ENCODE measurements at regions not wholly inside any gene's neighbourhood (a gene's known extent, or its start where the extent isn't known, plus 50 kb on each side); places are given as distances from the start of the nearest gene placed in this dataset.
A peak's percentile ranks its signal among the peaks of the same experiment; 100 is the strongest.
"Not testable (repeated sequence)": the region's sequence is repeated elsewhere in the genome, so short reads cannot be mapped to it uniquely, and the experiment has no call there.

DNA sequence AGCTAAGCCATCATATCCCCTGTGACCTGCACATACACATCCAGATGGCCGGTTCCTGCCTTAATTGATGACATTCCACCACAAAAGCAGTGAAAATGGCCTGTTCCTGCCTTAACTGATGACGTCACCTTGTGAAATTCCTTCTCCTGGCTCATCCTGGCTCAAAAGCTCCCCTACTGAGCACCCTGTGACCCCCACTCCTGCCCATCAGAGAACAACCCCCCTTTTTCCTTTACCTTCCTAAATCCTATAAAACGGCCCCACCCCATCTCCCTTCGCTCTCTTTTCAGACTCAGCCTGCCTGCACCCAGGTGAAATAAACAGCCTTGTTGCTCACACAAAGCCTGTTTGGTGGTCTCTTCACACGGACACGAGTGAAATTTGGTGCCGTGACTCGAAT, 543.8 kb upstream of the HTR2C start:
- in situ Hi-C loops (cut with MboI; ENCODE audit: low pct_unique_long_range_greater_than_20kb, low sequenced_read_pairs); DNase-seq: not testable (repeated sequence)

GRCh38 chrX:114038358-114038757, 545.5 kb upstream of the HTR2C start:
- in situ Hi-C loops (cut with MboI; ENCODE audit: low pct_unique_long_range_greater_than_20kb, low sequenced_read_pairs): no loop called here

DNA sequence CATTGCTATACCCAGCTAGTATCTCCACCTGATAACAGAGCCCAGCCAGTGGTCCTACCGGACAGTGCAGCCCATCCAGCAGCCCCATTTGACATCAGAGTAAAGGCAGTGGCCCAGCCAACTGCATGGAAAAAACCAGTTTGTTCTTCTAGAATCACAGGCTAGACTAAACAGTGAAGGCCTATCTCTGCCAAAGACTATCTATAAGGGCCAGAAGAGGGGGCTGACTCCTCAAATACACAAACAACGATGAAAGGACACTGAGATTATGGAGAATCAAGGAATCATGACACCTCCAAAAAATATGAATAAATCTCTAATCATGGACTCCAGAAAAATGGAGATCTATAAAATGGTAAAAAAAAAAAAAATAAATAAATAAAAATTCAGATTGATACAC, 546.4 kb upstream of the HTR2C start:
- no peak for DNase-seq
- in situ Hi-C loops (cut with MboI; ENCODE audit: low pct_unique_long_range_greater_than_20kb, low sequenced_read_pairs): no loop called here

More at GRCh38 chrX:114038358-114038757, 545.5 kb upstream of the HTR2C start:
- DNase-seq: no peak

- no peak for DNase-seq
- in situ Hi-C loops (cut with MboI; ENCODE audit: low pct_unique_long_range_greater_than_20kb, low sequenced_read_pairs): no loop called here
Measured at GRCh38 chrX:114028907-114029662, 554.8 kb upstream of the HTR2C start.

- no peak for DNase-seq
- in situ Hi-C loops (cut with MboI; ENCODE audit: low pct_unique_long_range_greater_than_20kb, low sequenced_read_pairs): no loop called here
Measured at GRCh38 chrX:114017086-114017485, 566.8 kb upstream of the HTR2C start.

GRCh38 chrX:114015966-114016365, 567.9 kb upstream of the HTR2C start:
- in situ Hi-C loops (cut with MboI; ENCODE audit: low pct_unique_long_range_greater_than_20kb, low sequenced_read_pairs): no loop called here

DNA sequence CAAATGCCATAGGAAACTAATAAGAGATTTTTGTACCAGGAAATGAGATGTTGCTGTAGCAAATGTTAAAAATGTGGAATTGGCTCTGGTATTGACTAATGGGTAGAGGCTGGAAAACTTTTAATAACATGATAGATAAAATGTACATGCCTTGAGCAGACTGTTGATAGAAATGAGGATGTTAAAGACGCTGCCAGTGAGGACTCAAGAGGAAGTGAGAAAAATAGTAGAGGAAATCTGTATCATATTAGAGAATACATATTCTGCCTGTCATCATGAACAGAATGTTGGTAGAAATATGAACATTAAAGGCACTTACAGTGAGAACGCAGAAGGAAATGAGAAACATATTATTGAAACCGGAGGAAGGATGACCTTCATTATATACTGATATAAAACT, 577.2 kb upstream of the HTR2C start:
- in situ Hi-C loops (cut with MboI; ENCODE audit: low pct_unique_long_range_greater_than_20kb, low sequenced_read_pairs): no loop called here
- DNase-seq: no peak

More at GRCh38 chrX:114015966-114016365, 567.9 kb upstream of the HTR2C start:
- DNase-seq: no peak

DNA sequence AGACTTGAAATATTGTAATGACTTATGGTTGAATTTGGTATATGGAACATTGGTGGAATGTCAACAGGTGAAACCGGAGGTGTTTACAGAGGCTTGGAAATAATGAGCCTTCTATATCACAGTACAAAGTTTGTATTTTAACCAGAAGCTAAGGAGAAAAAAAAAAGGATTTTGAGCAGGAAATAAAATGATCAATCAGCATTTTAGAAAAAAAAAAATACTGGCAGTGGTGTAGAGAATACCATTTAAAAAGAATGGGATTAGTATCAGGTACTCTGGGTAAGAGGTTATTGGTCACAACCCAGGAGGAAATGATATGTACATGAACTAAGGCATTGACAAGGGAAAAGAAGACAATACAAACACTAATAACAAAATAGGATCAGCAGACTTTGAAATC, 587.1 kb upstream of the HTR2C start:
- DNase-seq: no peak
- in situ Hi-C loops (cut with MboI; ENCODE audit: low pct_unique_long_range_greater_than_20kb, low sequenced_read_pairs): no loop called here

DNA sequence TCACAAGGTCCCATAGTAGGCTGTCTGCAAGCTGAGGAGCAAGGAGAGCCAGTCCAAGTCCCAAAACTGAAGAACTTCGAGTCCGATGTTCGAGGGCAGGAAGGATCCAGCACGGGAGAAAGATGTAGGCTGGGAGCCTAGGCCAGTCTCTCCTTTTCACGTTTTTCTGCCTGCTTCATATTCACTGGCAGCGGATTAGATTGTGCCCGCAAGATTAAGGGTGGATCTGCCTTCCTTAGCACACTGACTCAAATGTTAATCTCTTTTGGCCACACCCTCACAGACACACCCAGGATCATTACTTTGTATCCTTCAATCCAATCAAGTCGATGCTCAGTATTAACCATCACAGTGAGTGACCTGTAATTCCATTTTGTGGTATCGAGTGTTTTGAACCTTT, 592.2 kb upstream of the HTR2C start:
- DNase-seq: not testable (repeated sequence)

DNA sequence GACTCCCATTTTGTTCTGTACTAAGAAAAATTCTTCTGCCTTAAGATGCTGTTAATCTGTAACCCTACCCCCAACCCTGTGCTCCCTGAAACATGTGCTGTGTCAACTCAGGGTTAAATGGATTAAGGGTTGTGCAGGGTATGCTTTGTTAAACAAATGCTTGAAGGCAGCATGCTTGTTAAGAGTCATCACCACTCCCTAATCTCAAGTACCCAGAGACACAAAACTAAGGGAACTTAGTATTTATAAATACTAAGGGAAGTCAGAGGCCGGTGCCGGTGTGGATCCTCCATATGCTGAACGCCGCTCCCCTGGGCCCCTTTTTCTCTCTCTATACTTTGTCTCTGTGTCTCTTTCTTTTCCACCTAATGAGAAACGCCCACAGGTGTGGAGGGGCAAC, 593.2 kb upstream of the HTR2C start:
- in situ Hi-C loops (cut with MboI; ENCODE audit: low pct_unique_long_range_greater_than_20kb, low sequenced_read_pairs): not testable (repeated sequence)

More for the DNA sequence above, 592.2 kb upstream of the HTR2C start:
- in situ Hi-C loops (cut with MboI; ENCODE audit: low pct_unique_long_range_greater_than_20kb, low sequenced_read_pairs): not testable (repeated sequence)

GRCh38 chrX:113988315-113988935, 595.5 kb upstream of the HTR2C start:
- DNase-seq; in situ Hi-C loops (cut with MboI; ENCODE audit: low pct_unique_long_range_greater_than_20kb, low sequenced_read_pairs): not testable (repeated sequence)

More for the DNA sequence above, 593.2 kb upstream of the HTR2C start:
- not testable (repeated sequence) for DNase-seq

DNA sequence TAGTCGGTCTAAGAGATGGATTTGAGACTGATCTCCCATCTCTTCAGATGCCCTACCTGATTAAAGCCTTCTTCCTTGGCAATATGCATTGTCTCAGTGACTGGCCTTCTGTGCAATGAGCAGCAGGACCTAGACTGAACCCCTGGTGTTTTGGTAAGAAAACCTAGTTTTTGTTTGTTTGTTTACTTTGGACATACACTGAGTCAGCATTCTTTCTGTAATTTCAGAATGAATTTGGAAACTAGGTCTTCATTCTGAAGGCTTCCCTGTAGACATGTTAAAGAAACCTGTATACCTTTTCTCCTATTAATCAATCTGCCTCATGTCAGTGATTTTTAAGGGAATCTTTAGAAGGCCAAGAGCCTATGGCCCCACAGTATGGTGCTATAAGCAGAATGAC, 597.5 kb upstream of the HTR2C start:
- in situ Hi-C loops (cut with MboI; ENCODE audit: low pct_unique_long_range_greater_than_20kb, low sequenced_read_pairs): no loop called here
- DNase-seq: no peak

DNA sequence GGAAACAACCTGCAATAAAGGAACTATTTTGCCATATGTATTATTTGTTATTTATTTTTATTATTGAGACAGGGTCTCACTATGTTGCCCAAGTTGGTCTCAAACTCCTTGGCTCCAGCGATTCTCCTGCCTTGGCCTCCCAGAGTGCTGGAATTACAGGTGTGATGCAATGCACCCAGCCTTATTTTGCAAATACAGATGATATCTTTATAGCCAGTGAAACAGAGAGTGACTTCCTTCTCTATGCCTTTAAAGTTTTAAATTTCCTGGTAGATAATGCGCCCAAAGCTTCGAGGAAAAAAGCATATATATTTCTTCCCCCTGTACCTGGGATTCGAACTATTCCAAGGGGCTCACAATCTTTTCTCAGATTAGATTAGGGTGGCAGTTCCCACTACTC, 601.1 kb upstream of the HTR2C start:
- DNase-seq: no peak
- in situ Hi-C loops (cut with MboI; ENCODE audit: low pct_unique_long_range_greater_than_20kb, low sequenced_read_pairs): no loop called here

- in situ Hi-C loops (cut with MboI; ENCODE audit: low pct_unique_long_range_greater_than_20kb, low sequenced_read_pairs): no loop called here
- no peak for DNase-seq
Measured at GRCh38 chrX:113980953-113981352, 602.9 kb upstream of the HTR2C start.

GRCh38 chrX:113977887-113978286, 606.0 kb upstream of the HTR2C start:
- in situ Hi-C loops (cut with MboI; ENCODE audit: low pct_unique_long_range_greater_than_20kb, low sequenced_read_pairs): no loop called here
- DNase-seq: no peak

GRCh38 chrX:113975441-113975840, 608.4 kb upstream of the HTR2C start:
- no peak for DNase-seq
- in situ Hi-C loops (cut with MboI; ENCODE audit: low pct_unique_long_range_greater_than_20kb, low sequenced_read_pairs): no loop called here

- no peak for DNase-seq
- in situ Hi-C loops (cut with MboI; ENCODE audit: low pct_unique_long_range_greater_than_20kb, low sequenced_read_pairs): no loop called here
Measured at GRCh38 chrX:113974881-113975280, 609.0 kb upstream of the HTR2C start.

GRCh38 chrX:113973706-113974105, 610.2 kb upstream of the HTR2C start:
- in situ Hi-C loops (cut with MboI; ENCODE audit: low pct_unique_long_range_greater_than_20kb, low sequenced_read_pairs): no loop called here
- DNase-seq: no peak

DNA sequence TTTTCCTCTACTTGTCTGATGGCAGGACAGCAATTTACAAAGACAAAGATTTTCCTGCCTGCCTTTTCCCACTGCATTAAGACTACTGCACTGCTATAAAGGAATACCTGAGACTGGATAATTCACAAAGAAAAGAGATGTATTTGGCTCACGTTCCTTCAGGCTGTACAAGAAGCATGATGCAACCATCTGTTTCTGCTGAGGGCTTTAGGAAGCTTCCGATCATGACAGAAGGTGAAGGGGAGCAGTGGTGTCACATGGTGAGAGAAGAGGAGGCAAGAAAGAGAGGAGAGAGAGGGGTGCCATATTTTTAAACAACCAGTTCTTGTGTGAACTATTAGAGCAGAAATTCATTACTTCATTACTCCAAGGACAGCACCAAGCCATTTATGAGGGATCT, 617.1 kb upstream of the HTR2C start:
- in situ Hi-C loops (cut with MboI; ENCODE audit: low pct_unique_long_range_greater_than_20kb, low sequenced_read_pairs): no loop called here

DNA sequence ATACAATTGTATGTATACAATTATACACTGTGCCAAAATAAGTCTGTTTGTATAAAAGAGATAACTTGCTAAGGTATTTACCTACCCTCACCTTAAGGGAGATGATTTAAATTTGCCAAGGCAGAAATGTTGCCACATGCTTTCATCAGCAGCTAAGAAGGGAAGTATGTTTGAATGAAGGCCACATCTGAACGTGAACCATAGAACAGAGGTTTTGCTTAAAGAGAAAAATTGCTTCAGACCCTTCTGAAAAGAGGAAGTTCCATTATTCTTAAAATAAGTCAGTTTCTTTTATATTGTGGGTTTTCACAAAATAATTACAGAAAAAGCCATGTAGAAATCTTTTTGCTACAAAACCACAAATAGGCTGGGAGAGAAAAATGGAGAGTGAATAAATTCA, 621.5 kb upstream of the HTR2C start:
- in situ Hi-C loops (cut with MboI; ENCODE audit: low pct_unique_long_range_greater_than_20kb, low sequenced_read_pairs): no loop called here
- DNase-seq: peak; percentile 89

More for the DNA sequence above, 617.1 kb upstream of the HTR2C start:
- no peak for DNase-seq

All from KBM-7 (cell line).